CD14-positive monocyte (primary cell): ENCODE measurements at regions not wholly inside any gene's neighbourhood (a gene's known extent, or its start where the extent isn't known, plus 50 kb on each side); places are given as distances from the start of the nearest gene placed in this dataset.

Experiments
- DNase-seq, 3 donors: peaks; one replicate each; pipeline ENCODE4 v3.0.0-alpha.2; 2011 to 2022
- H2AFZ ChIP-seq: 2 replicates; pipeline ENCODE4 v1.6.0; 2012; ENCODE audit warnings: mild to moderate bottlenecking, low read depth, low read length, inconsistent platforms; ENCODE audit not compliant: insufficient read depth, poor library complexity, severe bottlenecking
- H3K27ac ChIP-seq, 2 donors: 1 replicate in 1 of 2; 2 replicates in 1 of 2; pipeline ENCODE4 v1.5.1; 2012 to 2013; ENCODE audit warnings: low read length in 2 of 2, control low read depth in 1 of 2, inconsistent platforms in 1 of 2, low read depth in 1 of 2, mild to moderate bottlenecking in 1 of 2
- H3K27me3 ChIP-seq, 2 donors: one replicate each; pipeline versions ENCODE4 v1.6.0 to v1.6.1; 2011 to 2013; ENCODE audit warnings: low read length in 2 of 2; ENCODE audit not compliant: control insufficient read depth in 2 of 2, insufficient read depth in 2 of 2
- H3K36me3 ChIP-seq, 2 donors: replicated peaks in 1 of 2; 1 replicate in 1 of 2; 2 replicates in 1 of 2; pipeline versions ENCODE4 v1.5.1 to v1.6.1; 2012 to 2013; ENCODE audit warnings: low read length in 2 of 2, control low read depth in 1 of 2, inconsistent platforms in 1 of 2, mild to moderate bottlenecking in 1 of 2; ENCODE audit not compliant: insufficient read depth in 2 of 2, control insufficient read depth in 1 of 2
- H3K4me1 ChIP-seq, 2 donors: 1 replicate in 1 of 2; 2 replicates in 1 of 2; pipeline versions ENCODE4 v1.5.1 to v1.6.1; 2012 to 2013; ENCODE audit warnings: low read length in 2 of 2, control low read depth in 1 of 2, inconsistent platforms in 1 of 2, mild to moderate bottlenecking in 1 of 2, moderate library complexity in 1 of 2; ENCODE audit not compliant: insufficient read depth in 2 of 2, control insufficient read depth in 1 of 2
- H3K4me2 ChIP-seq: replicated peaks from 2 replicates; pipeline ENCODE3; 2012; ENCODE audit warnings: low read length, moderate library complexity, mild to moderate bottlenecking; ENCODE audit not compliant: poor library complexity, severe bottlenecking; ENCODE audit errors: extremely low read depth
- H3K4me3 ChIP-seq, 3 experiments: fragments of 200-600 bp in 1 of 3; sonication (generic) in 1 of 3; replicated peaks in 1 of 3; 1 replicate in 2 of 3; 2 replicates in 1 of 3; pipeline ENCODE4 v1.5.1; 2011 to 2013; ENCODE audit warnings: low read length in 3 of 3, mild to moderate bottlenecking in 3 of 3, control low read depth in 2 of 3, low read depth in 2 of 3, inconsistent platforms in 1 of 3, moderate library complexity in 1 of 3
- H3K79me2 ChIP-seq: 2 replicates; pipeline ENCODE4 v1.6.0; 2012; ENCODE audit warnings: mild to moderate bottlenecking, control low read depth, inconsistent platforms, low read length, moderate library complexity; ENCODE audit not compliant: insufficient read depth
- H3K9ac ChIP-seq: 2 replicates; pipeline ENCODE4 v1.6.0; 2017; ENCODE audit warnings: low read length, mild to moderate bottlenecking; ENCODE audit not compliant: insufficient read depth, poor library complexity, severe bottlenecking
- H3K9me3 ChIP-seq, 2 donors: replicated peaks in 1 of 2; 1 replicate in 1 of 2; 2 replicates in 1 of 2; pipeline versions ENCODE4 v1.5.1 to v1.6.1; 2012 to 2013; ENCODE audit warnings: low read length in 2 of 2, control low read depth in 1 of 2; ENCODE audit not compliant: control insufficient read depth in 1 of 2, insufficient read depth in 1 of 2
- H4K20me1 ChIP-seq: 2 replicates; pipeline ENCODE4 v1.6.0; 2012; ENCODE audit warnings: mild to moderate bottlenecking, low read length, control low read depth, moderate library complexity; ENCODE audit not compliant: insufficient read depth
- H3K27ac Mint-ChIP-seq, 7 donors: one replicate each; pipeline ENCODE4 v1.8.0; 2020; ENCODE audit warnings: mild to moderate bottlenecking in 7 of 7, mixed read lengths in 7 of 7, moderate library complexity in 6 of 7, inconsistent platforms in 2 of 7
- H3K27me3 Mint-ChIP-seq, 3 donors: one replicate each; pipeline ENCODE4 v1.8.0; 2021 to 2022; ENCODE audit warnings: low read depth in 3 of 3, mild to moderate bottlenecking in 3 of 3, mixed read lengths in 3 of 3, moderate library complexity in 3 of 3, inconsistent platforms in 1 of 3
- H3K36me3 Mint-ChIP-seq, 2 donors: one replicate each; pipeline ENCODE4 v1.8.0; 2020; ENCODE audit warnings: mixed read lengths in 2 of 2, inconsistent platforms in 1 of 2, mild to moderate bottlenecking in 1 of 2
- H3K4me1 Mint-ChIP-seq: one replicate; pipeline ENCODE4 v1.8.0; 2020; ENCODE audit warnings: mild to moderate bottlenecking, mixed read lengths
- H3K4me3 Mint-ChIP-seq, 2 donors: one replicate each; pipeline ENCODE4 v1.8.0; 2020; ENCODE audit warnings: mild to moderate bottlenecking in 2 of 2, mixed read lengths in 2 of 2, moderate library complexity in 1 of 2
- H3K9me3 Mint-ChIP-seq, 7 donors: one replicate each; pipeline ENCODE4 v1.8.0; 2020 to 2022; ENCODE audit warnings: mixed read lengths in 7 of 7, mild to moderate bottlenecking in 6 of 7, moderate library complexity in 6 of 7, inconsistent platforms in 2 of 7
- WGBS: methylation state at CpG from one replicate; pipeline ENCODE4 v1.1.5; 2013; ENCODE audit warnings: missing lambda C conversion rate; ENCODE audit not compliant: insufficient coverage; 5-methylcytosine and 5-hydroxymethylcytosine counted together
- intact Hi-C, 2 donors: fragments of 100-400 bp; cut with micrococcal nuclease; formaldehyde crosslinking; loops; one replicate each; pipeline versions ENCODE4 v1.15.0 to v1.15.1; 2023
- TF ChIP-seq, protein P1 (sequence below): fragments of 200-600 bp; IDR thresholded peaks from one replicate; pipeline ENCODE4 v1.8.0; 2022; ENCODE audit warnings: antibody characterized with exemption, mild to moderate bottlenecking

DNA sequence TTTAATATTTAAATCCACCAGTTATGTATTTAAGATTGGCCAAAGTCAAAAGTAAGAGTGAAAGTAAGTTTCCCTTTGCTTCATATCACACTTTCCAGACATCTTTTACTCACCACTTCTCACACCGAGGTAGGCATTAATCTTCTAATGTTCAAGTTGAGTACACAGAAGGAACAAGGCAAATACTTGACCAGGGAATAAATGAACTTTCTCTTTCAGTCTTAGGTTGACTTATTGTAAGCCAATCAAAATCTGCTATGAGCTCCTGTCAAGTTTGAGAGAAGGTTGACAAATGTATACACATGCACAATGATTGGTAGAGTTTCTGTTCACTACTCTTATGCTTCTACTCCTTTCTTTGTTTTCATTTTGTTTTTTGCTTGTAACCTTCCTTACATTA is 842.5 kb downstream of the REEP3 start:
- TF ChIP-seq, protein P1, sequence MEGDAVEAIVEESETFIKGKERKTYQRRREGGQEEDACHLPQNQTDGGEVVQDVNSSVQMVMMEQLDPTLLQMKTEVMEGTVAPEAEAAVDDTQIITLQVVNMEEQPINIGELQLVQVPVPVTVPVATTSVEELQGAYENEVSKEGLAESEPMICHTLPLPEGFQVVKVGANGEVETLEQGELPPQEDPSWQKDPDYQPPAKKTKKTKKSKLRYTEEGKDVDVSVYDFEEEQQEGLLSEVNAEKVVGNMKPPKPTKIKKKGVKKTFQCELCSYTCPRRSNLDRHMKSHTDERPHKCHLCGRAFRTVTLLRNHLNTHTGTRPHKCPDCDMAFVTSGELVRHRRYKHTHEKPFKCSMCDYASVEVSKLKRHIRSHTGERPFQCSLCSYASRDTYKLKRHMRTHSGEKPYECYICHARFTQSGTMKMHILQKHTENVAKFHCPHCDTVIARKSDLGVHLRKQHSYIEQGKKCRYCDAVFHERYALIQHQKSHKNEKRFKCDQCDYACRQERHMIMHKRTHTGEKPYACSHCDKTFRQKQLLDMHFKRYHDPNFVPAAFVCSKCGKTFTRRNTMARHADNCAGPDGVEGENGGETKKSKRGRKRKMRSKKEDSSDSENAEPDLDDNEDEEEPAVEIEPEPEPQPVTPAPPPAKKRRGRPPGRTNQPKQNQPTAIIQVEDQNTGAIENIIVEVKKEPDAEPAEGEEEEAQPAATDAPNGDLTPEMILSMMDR, result no peak
- no peaks in the 10 kb centered on the region for H3K4me1 Mint-ChIP-seq

DNA sequence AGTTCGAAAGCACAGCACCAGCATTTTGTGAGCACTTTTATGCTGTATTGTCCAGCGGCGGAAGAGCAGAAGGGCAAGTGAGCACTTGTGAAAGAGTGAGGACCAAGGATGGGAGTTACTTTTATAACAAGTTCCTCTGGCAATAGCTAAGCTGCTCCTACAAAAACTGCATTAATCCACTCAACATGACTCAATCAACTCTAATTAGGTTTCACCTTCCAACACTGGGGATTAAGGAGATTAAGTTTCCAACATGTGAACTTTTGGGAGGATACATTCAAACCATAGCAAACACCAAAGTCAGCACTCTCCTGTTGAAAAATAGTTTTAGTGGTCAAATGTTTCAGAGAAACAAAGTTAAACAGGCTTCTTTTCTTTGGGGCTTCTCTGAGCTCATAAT is 844.5 kb downstream of the REEP3 start:
- no peaks in the 10 kb centered on the region for H3K27me3 ChIP-seq
- H3K4me1 ChIP-seq, result no peaks in the 10 kb centered on the region
- no peak overlapping the region for H3K9ac ChIP-seq
- no peaks in the 10 kb centered on the region for H3K36me3 ChIP-seq
- Mint-ChIP-seq H3K9me3 (peaks cover 0 to 9% (median 3%) of the 10 kb centered on the region in 7 donors), H3K27me3 (no peaks in the 10 kb centered on the region), H3K36me3 (no peaks in the 10 kb centered on the region), H3K4me1 (no peaks in the 10 kb centered on the region), H3K27ac (no peak overlapping the region), H3K4me3 (no peak overlapping the region)
- no CpG with 5 or more reads among the region's 3 CpGs for WGBS
- H3K27ac ChIP-seq, result no peak overlapping the region
- no peaks in the 10 kb centered on the region for H4K20me1 ChIP-seq
- no peaks in the 10 kb centered on the region for H3K79me2 ChIP-seq
- DNase-seq, result no peak
- no peaks in the 10 kb centered on the region for H3K9me3 ChIP-seq
- no peak overlapping the region for H3K4me2 ChIP-seq
- intact Hi-C loops, result no loop called here
- TF ChIP-seq, protein P1, result no peak
- no peak overlapping the region for H3K4me3 ChIP-seq
- H2AFZ ChIP-seq, result no peak overlapping the region

More for the DNA sequence above, 842.5 kb downstream of the REEP3 start:
- Histone ChIP-seq H3K9ac (no peak overlapping the region), H3K9me3 (peaks cover 0 to 7% of the 10 kb centered on the region in 2 donors), H3K27ac (no peak overlapping the region), H3K4me2 (no peak overlapping the region), H3K79me2 (no peaks in the 10 kb centered on the region), H3K4me3 (no peak overlapping the region), H2AFZ (no peak overlapping the region), H3K36me3 (no peaks in the 10 kb centered on the region), H3K27me3 (no peaks in the 10 kb centered on the region), H3K4me1 (no peaks in the 10 kb centered on the region), H4K20me1 (no peaks in the 10 kb centered on the region)
- WGBS, result no CpG with 5 or more reads among the region's 1 CpG
- Mint-ChIP-seq H3K4me3 (no peak overlapping the region), H3K27ac (no peak overlapping the region), H3K9me3 (peaks cover 0 to 15% (median 6%) of the 10 kb centered on the region in 7 donors), H3K36me3 (no peaks in the 10 kb centered on the region), H3K27me3 (peaks cover 0 to 2% (median 0%) of the 10 kb centered on the region in 3 donors)
- intact Hi-C loops, result no loop called here
- DNase-seq, result no peak
